ENCODE measurements at regions not wholly inside any gene's neighbourhood (a gene's known extent, or its start where the extent isn't known, plus 50 kb on each side); places are given as distances from the start of the nearest gene placed in this dataset.

DNA sequence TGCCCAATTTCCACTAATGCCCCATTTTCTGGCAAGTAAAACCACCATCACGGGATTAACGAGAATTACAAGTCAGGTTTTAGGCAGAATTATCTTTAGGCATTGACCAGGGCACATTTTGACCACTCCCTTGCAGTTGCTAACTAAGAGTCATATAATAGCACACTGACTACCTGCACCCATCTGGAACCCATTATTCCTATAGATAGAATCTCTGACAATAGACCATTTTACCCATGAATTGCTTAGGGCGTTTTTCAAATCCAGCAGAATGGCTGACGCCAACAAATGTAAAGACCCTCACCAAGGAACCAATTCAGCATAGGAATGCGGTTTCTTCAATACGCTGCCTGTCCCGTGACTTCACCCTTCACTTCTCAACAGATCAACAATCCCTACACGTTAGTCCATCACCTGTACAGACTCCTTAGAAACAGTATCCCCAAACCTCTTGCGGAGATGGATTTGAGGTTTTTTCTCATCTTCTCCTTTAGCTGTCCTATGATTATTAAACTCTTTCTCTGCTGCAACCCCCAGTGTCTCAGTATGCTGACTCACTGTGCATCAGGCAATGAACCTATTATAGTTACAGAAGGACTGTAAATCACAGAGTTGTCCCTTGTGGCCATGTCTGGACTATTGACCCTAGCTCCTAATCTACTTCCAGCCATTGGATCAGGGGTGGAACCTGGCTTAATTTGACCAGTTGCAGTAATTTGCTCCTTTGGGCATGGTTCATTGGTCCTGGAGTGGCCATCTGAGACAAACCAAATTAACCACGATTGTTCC, 177.3 kb upstream of the PLXNC1 start:
- Mint-ChIP-seq H3K9me3 (ENCODE audit: low read depth) (no peaks in the 10 kb centered on the region), H3K27ac (no peak overlapping the region), H3K4me3 (ENCODE audit: low read depth) (no peak overlapping the region), H3K4me1 (ENCODE audit: low read depth) (peaks cover 2% of the 10 kb centered on the region), H3K36me3 (ENCODE audit: insufficient read depth) (no peaks in the 10 kb centered on the region), H3K27me3 (peaks cover 12% of the 10 kb centered on the region)
- no peak for DNase-seq (ENCODE audit: low spot score, unreplicated experiment)
- TF ChIP-seq, protein P1, sequence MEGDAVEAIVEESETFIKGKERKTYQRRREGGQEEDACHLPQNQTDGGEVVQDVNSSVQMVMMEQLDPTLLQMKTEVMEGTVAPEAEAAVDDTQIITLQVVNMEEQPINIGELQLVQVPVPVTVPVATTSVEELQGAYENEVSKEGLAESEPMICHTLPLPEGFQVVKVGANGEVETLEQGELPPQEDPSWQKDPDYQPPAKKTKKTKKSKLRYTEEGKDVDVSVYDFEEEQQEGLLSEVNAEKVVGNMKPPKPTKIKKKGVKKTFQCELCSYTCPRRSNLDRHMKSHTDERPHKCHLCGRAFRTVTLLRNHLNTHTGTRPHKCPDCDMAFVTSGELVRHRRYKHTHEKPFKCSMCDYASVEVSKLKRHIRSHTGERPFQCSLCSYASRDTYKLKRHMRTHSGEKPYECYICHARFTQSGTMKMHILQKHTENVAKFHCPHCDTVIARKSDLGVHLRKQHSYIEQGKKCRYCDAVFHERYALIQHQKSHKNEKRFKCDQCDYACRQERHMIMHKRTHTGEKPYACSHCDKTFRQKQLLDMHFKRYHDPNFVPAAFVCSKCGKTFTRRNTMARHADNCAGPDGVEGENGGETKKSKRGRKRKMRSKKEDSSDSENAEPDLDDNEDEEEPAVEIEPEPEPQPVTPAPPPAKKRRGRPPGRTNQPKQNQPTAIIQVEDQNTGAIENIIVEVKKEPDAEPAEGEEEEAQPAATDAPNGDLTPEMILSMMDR (IDR thresholded peaks at IDR 0.05; ENCODE audit: unreplicated experiment), result no peak

DNA sequence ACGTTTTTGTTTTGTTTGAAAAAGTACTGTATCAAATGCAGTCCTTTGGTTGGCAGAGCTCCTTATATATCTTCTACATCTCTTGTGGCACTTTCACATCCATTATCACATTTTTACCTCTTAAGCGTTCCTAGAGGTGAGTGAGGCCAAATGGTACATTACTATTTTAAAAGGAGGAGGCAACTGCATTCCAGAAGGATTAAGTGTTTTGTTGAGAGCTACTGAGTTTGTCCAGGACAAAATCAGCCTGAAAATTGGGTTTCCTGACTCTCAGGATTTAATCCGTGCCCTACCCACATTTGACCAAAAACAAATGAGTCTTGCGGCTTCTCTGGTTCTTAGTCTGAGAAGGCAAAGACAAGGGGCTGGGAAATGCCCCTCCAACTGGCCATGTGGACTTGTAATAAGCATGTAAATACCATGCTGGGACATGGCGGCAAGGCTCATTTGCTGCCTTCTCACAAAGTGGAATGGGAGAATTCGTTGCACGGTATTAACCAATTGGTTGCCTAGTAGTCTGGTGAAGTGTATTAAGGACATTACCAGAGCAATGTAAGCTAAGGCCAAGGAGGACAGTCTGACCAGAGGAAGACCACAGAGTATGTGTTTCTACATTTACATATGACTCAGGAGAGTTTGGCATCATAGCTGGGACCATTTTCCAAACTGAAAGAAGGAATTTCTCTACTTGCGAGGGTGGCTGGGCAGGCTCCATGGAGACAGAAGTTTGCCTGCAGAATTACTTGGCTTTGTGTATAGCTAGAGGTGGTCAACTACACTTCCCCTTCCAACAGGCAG, 175.8 kb upstream of the PLXNC1 start:
- DNase-seq (ENCODE audit: low spot score, unreplicated experiment), result no peak
- no peaks in the 10 kb centered on the region for H3K36me3 Mint-ChIP-seq (ENCODE audit: insufficient read depth)
- peaks cover 2% of the 10 kb centered on the region for H3K4me1 Mint-ChIP-seq (ENCODE audit: low read depth)
- H3K27ac Mint-ChIP-seq, result no peak overlapping the region
- H3K9me3 Mint-ChIP-seq (ENCODE audit: low read depth), result no peaks in the 10 kb centered on the region
- H3K4me3 Mint-ChIP-seq (ENCODE audit: low read depth), result no peak overlapping the region
- H3K27me3 Mint-ChIP-seq, result peaks cover 12% of the 10 kb centered on the region
- TF ChIP-seq, protein P1 (IDR thresholded peaks at IDR 0.05; ENCODE audit: unreplicated experiment), result no peak

DNA sequence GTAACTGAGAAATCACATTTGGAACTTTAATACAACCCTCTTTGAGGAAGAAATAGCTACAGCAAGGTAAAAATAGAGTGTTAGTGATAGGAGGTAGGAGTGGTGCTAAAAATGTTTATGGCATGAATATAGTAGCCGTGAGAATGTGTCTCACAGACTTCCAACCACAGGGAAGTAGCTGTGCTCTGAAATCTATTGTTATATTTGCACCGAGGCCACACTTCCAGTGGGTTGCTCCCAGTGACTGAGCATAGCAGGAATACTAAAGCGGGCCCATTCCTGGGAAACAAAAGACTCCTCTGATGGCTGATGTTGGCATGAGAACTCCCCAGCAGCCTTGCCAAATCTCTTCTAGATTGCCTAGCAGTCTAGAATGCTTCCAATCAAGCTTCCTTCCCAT, 174.1 kb upstream of the PLXNC1 start:
- Mint-ChIP-seq H3K36me3 (ENCODE audit: insufficient read depth) (no peaks in the 10 kb centered on the region), H3K4me3 (ENCODE audit: low read depth) (no peak overlapping the region), H3K27ac (no peak overlapping the region), H3K4me1 (ENCODE audit: low read depth) (peaks cover 2% of the 10 kb centered on the region), H3K27me3 (peaks cover 9% of the 10 kb centered on the region), H3K9me3 (ENCODE audit: low read depth) (no peaks in the 10 kb centered on the region)
- TF ChIP-seq, protein P1 (IDR thresholded peaks at IDR 0.05; ENCODE audit: unreplicated experiment), result no peak
- no peak for DNase-seq (ENCODE audit: low spot score, unreplicated experiment)

DNA sequence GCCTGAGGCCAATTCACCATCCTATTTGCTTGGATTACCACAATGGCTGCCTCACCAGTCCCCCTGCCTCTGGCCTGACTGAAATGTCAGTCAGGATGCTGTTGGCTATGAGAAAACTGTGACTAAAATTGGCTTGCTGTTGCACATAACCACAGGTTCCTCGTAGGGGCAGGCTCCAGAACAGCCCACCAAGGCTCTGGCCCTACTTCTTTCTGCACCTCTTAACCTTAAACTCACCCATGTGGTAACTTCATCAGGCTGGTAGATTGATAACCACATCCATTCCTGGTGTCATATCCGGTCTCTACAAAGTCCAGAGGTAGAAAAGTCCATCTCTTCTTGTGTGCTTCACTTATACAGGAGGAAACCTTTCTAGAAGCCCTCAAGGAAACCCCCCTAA, 172.4 kb upstream of the PLXNC1 start:
- no peak overlapping the region for H3K4me3 Mint-ChIP-seq (ENCODE audit: low read depth)
- TF ChIP-seq, protein P1 (IDR thresholded peaks at IDR 0.05; ENCODE audit: unreplicated experiment), result no peak
- H3K27ac Mint-ChIP-seq, result no peak overlapping the region
- no peaks in the 10 kb centered on the region for H3K36me3 Mint-ChIP-seq (ENCODE audit: insufficient read depth)
- H3K4me1 Mint-ChIP-seq (ENCODE audit: low read depth), result peaks cover 2% of the 10 kb centered on the region
- H3K27me3 Mint-ChIP-seq, result peaks cover 9% of the 10 kb centered on the region
- no peak for DNase-seq (ENCODE audit: low spot score, unreplicated experiment)
- no peaks in the 10 kb centered on the region for H3K9me3 Mint-ChIP-seq (ENCODE audit: low read depth)

DNA sequence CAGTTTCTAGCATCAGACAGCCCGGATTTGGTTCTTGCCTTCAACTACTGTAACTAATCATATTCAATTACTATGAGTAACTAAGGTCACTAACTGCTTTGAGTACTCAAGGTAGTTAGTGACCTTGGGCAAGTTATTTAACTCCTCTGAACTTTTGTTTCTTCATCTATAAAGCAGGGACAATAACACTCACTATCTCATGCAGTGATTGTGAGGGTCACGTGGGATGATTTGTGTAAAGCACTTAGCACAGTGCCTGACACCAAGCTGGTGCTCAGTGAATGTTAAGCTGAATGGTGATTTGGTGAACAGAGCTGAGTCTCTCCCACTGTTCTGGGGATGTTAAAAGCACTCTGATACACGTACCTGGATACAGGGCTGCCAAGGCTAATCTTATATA, 171.3 kb upstream of the PLXNC1 start:
- Mint-ChIP-seq H3K36me3 (ENCODE audit: insufficient read depth) (no peaks in the 10 kb centered on the region), H3K4me3 (ENCODE audit: low read depth) (no peak overlapping the region), H3K27ac (no peak overlapping the region), H3K4me1 (ENCODE audit: low read depth) (peaks cover 2% of the 10 kb centered on the region), H3K9me3 (ENCODE audit: low read depth) (no peaks in the 10 kb centered on the region), H3K27me3 (peaks cover 15% of the 10 kb centered on the region)
- DNase-seq (ENCODE audit: low spot score, unreplicated experiment), result no peak
- TF ChIP-seq, protein P1 (IDR thresholded peaks at IDR 0.05; ENCODE audit: unreplicated experiment), result no peak
